ENCODE measurements at regions not wholly inside any gene's neighbourhood (a gene's known extent, or its start where the extent isn't known, plus 50 kb on each side); places are given as distances from the start of the nearest gene placed in this dataset.

DNA sequence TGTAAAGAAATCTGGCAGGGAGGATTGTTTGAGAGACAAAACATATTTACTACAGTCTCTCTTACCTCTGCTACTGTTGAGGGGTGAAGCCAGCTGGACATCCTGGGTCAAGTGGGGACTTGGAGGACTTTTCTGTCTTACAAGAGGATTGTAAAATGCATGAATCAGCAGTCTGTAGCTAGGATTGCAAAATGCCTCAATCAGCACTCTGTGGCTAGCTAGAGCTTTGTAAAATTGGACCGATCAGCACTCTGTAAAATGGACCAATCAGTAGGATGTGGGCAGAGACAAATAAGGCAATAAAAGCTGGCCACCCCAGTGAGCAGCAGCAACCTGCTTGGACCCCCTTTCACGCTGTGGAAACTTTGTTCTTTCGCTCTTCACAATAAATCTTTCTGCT, 995.8 kb upstream of the CDH6 start:
- TF ChIP-seq, protein P1, sequence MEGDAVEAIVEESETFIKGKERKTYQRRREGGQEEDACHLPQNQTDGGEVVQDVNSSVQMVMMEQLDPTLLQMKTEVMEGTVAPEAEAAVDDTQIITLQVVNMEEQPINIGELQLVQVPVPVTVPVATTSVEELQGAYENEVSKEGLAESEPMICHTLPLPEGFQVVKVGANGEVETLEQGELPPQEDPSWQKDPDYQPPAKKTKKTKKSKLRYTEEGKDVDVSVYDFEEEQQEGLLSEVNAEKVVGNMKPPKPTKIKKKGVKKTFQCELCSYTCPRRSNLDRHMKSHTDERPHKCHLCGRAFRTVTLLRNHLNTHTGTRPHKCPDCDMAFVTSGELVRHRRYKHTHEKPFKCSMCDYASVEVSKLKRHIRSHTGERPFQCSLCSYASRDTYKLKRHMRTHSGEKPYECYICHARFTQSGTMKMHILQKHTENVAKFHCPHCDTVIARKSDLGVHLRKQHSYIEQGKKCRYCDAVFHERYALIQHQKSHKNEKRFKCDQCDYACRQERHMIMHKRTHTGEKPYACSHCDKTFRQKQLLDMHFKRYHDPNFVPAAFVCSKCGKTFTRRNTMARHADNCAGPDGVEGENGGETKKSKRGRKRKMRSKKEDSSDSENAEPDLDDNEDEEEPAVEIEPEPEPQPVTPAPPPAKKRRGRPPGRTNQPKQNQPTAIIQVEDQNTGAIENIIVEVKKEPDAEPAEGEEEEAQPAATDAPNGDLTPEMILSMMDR (IDR thresholded peaks at IDR 0.05): no peak
- no peak for TF ChIP-seq POLR2A (IDR thresholded peaks at IDR 0.05)

Measured in Peyer's patch (tissue), 4 donors.